SK-N-SH (cell line): ENCODE measurements at regions not wholly inside any gene's neighbourhood (a gene's known extent, or its start where the extent isn't known, plus 50 kb on each side); places are given as distances from the start of the nearest gene placed in this dataset.

Source experiments
- EP300 ChIP-seq, 2 experiments: IDR thresholded peaks; 2 replicates each; pipeline versions ENCODE4 v1.4.0 to v1.6.1; 2012; ENCODE audit warnings: borderline replicate concordance in 1 of 2, low read depth in 1 of 2, low read length in 1 of 2
- RAD21 ChIP-seq: IDR thresholded peaks from 2 replicates; pipeline ENCODE4 v1.6.1; 2012; ENCODE audit warnings: mild to moderate bottlenecking, low read length
- TAF1 ChIP-seq: IDR thresholded peaks from 2 replicates; pipeline ENCODE4 v1.6.1; 2012; ENCODE audit warnings: low read depth, mild to moderate bottlenecking, low read length, moderate library complexity, borderline replicate concordance
- TF ChIP-seq, protein P1 (sequence below): IDR thresholded peaks from 2 replicates; pipeline ENCODE4 v1.4.0; 2012; ENCODE audit warnings: low read depth
- TF ChIP-seq, protein P2 (sequence below): IDR thresholded peaks from 2 replicates; pipeline ENCODE4 v1.6.1; 2012; ENCODE audit warnings: mild to moderate bottlenecking, low read depth, low read length, moderate library complexity
- TF ChIP-seq, protein P3 (sequence below): fragments of 200-600 bp; sonication (generic); IDR thresholded peaks from 2 replicates; pipeline ENCODE4 v1.6.1; 2017; ENCODE audit warnings: antibody characterized with exemption, mild to moderate bottlenecking, moderate library complexity

DNA sequence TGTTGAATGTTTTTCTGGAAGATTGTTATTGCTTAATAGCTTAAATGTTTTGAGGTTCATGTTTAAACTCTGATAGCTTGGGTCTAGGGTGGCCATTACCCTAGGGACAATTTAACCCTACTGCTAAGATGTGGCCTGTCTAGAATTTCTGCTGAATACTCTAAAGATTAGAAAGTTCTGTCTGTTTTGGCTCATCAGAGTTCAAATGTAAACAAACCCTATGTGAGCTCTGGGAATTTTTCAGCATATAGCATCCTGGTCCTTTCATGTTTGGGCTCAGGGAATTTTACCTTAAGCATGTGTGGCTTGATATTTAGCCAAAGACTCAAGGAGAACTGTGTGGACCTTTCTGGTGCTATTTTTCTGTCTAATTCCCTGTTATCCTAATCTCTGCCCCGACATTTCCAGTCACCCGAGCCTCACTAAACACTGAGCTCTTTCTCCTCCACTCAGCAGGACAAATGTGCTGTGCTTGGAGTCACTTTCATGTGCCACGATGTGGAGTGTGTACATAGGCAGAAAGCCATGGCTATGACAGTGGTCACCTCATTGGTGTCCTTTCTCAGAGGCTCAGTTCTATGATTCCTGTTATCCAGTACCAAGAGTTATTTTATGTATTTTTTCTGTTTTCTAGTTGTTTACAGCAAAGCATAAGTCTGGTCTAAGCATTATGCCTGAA is 492.5 kb upstream of the SPHKAP start:
- TF ChIP-seq, protein P1, sequence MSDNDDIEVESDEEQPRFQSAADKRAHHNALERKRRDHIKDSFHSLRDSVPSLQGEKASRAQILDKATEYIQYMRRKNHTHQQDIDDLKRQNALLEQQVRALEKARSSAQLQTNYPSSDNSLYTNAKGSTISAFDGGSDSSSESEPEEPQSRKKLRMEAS, result no peak
- TF ChIP-seq, protein P2, sequence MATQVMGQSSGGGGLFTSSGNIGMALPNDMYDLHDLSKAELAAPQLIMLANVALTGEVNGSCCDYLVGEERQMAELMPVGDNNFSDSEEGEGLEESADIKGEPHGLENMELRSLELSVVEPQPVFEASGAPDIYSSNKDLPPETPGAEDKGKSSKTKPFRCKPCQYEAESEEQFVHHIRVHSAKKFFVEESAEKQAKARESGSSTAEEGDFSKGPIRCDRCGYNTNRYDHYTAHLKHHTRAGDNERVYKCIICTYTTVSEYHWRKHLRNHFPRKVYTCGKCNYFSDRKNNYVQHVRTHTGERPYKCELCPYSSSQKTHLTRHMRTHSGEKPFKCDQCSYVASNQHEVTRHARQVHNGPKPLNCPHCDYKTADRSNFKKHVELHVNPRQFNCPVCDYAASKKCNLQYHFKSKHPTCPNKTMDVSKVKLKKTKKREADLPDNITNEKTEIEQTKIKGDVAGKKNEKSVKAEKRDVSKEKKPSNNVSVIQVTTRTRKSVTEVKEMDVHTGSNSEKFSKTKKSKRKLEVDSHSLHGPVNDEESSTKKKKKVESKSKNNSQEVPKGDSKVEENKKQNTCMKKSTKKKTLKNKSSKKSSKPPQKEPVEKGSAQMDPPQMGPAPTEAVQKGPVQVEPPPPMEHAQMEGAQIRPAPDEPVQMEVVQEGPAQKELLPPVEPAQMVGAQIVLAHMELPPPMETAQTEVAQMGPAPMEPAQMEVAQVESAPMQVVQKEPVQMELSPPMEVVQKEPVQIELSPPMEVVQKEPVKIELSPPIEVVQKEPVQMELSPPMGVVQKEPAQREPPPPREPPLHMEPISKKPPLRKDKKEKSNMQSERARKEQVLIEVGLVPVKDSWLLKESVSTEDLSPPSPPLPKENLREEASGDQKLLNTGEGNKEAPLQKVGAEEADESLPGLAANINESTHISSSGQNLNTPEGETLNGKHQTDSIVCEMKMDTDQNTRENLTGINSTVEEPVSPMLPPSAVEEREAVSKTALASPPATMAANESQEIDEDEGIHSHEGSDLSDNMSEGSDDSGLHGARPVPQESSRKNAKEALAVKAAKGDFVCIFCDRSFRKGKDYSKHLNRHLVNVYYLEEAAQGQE, result no peak
- TF ChIP-seq TAF1, result no peak
- TF ChIP-seq RAD21, result no peak
- no peak for TF ChIP-seq EP300 (IDR thresholded peaks at IDR 0.05; ENCODE audit: borderline replicate concordance in 1 of 2, low read depth in 1 of 2, low read length in 1 of 2)
- TF ChIP-seq, protein P3, sequence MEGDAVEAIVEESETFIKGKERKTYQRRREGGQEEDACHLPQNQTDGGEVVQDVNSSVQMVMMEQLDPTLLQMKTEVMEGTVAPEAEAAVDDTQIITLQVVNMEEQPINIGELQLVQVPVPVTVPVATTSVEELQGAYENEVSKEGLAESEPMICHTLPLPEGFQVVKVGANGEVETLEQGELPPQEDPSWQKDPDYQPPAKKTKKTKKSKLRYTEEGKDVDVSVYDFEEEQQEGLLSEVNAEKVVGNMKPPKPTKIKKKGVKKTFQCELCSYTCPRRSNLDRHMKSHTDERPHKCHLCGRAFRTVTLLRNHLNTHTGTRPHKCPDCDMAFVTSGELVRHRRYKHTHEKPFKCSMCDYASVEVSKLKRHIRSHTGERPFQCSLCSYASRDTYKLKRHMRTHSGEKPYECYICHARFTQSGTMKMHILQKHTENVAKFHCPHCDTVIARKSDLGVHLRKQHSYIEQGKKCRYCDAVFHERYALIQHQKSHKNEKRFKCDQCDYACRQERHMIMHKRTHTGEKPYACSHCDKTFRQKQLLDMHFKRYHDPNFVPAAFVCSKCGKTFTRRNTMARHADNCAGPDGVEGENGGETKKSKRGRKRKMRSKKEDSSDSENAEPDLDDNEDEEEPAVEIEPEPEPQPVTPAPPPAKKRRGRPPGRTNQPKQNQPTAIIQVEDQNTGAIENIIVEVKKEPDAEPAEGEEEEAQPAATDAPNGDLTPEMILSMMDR, result no peak
